ENCODE measurements at regions not wholly inside any gene's neighbourhood (a gene's known extent, or its start where the extent isn't known, plus 50 kb on each side); places are given as distances from the start of the nearest gene placed in this dataset.
"Not testable (repeated sequence)": the region's sequence is repeated elsewhere in the genome, so short reads cannot be mapped to it uniquely, and the experiment has no call there.

- no peak for DNase-seq (ENCODE audit: low spot score)
These were observed 123.0 kb upstream of the PTBP2 start for GRCh38 chr1:96598416-96599168.

GRCh38 chr1:96604620-96605019, 117.0 kb upstream of the PTBP2 start:
- DNase-seq (ENCODE audit: low spot score) = not testable (repeated sequence)

- not testable (repeated sequence) for DNase-seq (ENCODE audit: low spot score)
These were observed 104.2 kb upstream of the PTBP2 start for GRCh38 chr1:96617375-96617774.

- no peak for DNase-seq (ENCODE audit: low spot score)
These were observed 89.4 kb upstream of the PTBP2 start for GRCh38 chr1:96632045-96632664.

GRCh38 chr1:96633695-96634094, 87.9 kb upstream of the PTBP2 start:
- DNase-seq (ENCODE audit: low spot score) = no peak

GRCh38 chr1:96634883-96635282, 86.7 kb upstream of the PTBP2 start:
- DNase-seq (ENCODE audit: low spot score) = no peak

GRCh38 chr1:96641282-96641681, 80.3 kb upstream of the PTBP2 start:
- no peak for DNase-seq (ENCODE audit: low spot score)

- DNase-seq (ENCODE audit: low spot score) = no peak
These were observed 78.1 kb upstream of the PTBP2 start for GRCh38 chr1:96643519-96643918.

- DNase-seq (ENCODE audit: low spot score) = no peak
These were observed 72.3 kb upstream of the PTBP2 start for GRCh38 chr1:96649301-96649700.

- no peak for DNase-seq (ENCODE audit: low spot score)
These were observed 70.1 kb upstream of the PTBP2 start for GRCh38 chr1:96651517-96651916.

GRCh38 chr1:96660051-96660450, 61.5 kb upstream of the PTBP2 start:
- no peak for DNase-seq (ENCODE audit: low spot score)

GRCh38 chr1:96660503-96660902, 61.1 kb upstream of the PTBP2 start:
- DNase-seq (ENCODE audit: low spot score) = no peak

Measured in germinal center (tissue), 1 donor.